Putamen (tissue), 1 donor: ENCODE measurements at regions not wholly inside any gene's neighbourhood (a gene's known extent, or its start where the extent isn't known, plus 50 kb on each side); places are given as distances from the start of the nearest gene placed in this dataset.

Experiments used
- DNase-seq: peaks from one replicate; pipeline ENCODE4 v3.0.0-alpha.2; 2016; ENCODE audit warnings: low spot score

DNA sequence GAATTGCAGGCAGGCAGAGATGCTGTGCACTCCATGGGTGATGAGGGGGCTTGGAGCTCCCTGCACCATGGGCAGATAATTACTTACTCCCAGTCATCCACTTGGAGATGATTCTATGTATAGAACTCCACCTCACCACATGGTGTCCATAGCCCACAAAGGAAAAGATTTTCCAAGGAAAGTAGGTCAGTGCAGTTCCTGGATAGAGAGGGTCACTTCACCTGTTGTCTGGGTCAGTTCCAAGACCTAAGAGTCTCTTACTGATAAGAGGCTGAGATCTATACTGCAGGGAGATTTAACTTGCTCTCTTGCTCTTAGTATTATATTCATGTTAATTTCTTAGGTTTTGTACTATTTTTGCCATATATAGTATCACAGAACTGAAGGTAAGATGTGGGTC is 113.9 kb upstream of the BRINP1 start:
- DNase-seq = no peak

DNA sequence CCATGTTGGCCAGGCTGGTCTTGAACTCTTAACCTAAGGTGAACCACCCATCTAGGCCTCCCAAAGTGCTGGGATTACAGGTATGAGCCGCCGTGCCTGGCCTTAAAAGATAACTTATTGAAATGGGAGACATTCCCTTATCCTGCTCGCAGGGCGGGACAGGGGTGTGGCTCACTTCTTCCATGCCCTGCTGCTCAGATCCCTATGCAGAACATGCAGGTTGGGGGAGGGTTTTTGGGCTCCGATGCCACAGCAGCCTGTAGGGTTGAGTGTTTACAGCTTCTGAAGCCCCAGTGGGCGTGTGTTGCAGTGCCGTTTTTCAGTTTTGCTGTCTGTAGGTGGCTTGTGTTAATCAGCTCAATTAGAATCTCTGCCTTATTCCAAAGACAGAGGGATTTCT is 108.0 kb upstream of the BRINP1 start:
- DNase-seq = no peak

DNA sequence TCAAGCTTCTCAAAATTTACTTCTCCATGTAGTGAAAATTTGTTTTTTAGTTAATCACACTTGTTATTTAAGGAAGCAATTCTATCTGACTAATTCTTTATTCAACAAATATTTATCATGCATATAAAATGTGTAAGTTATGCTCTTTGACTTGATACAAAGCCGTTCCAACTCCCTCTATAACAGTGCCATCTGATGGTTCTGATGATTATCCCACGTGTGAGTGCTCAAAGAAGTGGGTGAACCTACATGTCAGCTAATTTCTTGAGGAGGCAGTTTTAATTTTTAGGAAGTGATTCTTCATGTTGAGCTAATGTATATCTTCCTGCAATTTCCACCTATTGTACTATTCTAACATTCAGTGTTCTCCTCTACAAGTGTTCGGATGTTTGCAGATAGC is 88.8 kb upstream of the BRINP1 start:
- DNase-seq = peak; percentile 23

DNA sequence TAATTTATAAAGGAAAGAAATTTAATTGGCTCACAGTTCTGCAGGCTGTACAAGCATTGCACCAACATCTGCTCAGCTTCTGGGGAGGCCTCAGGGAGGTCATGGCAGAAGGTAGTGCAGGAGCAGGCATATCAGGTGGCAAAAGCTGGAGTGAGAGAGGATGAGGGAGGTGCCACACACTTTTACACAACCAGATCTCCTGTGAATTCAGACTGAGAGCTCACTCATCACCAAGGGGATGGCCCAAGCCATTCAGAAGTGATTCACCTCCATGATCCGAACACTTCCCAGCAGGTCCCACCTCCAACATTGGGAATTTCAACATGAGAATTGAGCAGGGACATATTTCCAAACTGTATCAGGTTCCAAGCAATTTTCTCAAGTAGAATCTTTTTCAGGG is 84.7 kb upstream of the BRINP1 start:
- DNase-seq = no peak

GRCh38 chr9:119453490-119453911 is 84.3 kb upstream of the BRINP1 start:
- no peak for DNase-seq

GRCh38 chr9:119451426-119451825 is 82.2 kb upstream of the BRINP1 start:
- DNase-seq = no peak

- no peak for DNase-seq
Measured at GRCh38 chr9:119443179-119443578, 73.9 kb upstream of the BRINP1 start.

GRCh38 chr9:119441832-119442231 is 72.6 kb upstream of the BRINP1 start:
- DNase-seq = no peak

- DNase-seq = no peak
Measured at GRCh38 chr9:119441338-119441737, 72.1 kb upstream of the BRINP1 start.

GRCh38 chr9:119436261-119436660 is 67.0 kb upstream of the BRINP1 start:
- no peak for DNase-seq

- DNase-seq = no peak
Measured at GRCh38 chr9:119435076-119435475, 65.8 kb upstream of the BRINP1 start.

DNA sequence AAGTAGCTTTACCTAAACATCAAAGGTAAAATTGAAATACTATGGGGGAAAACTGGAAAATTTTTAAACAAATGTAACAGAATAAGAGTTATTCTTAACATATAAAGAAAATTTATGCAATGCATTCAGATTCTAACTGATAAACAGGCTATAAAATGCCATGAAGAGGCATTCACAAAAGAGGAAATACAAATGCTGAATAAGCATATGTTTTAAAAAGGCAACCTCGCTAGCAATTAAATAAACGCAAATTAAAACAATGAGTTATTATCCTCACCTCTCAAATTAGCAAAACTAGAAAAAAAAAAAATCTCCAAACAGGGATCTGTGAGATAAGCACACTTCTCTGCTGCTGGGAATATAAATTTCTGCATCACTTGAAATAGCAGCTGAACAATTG is 63.2 kb upstream of the BRINP1 start:
- DNase-seq = no peak

- no peak for DNase-seq
Measured at GRCh38 chr9:119429302-119429701, 60.1 kb upstream of the BRINP1 start.

DNA sequence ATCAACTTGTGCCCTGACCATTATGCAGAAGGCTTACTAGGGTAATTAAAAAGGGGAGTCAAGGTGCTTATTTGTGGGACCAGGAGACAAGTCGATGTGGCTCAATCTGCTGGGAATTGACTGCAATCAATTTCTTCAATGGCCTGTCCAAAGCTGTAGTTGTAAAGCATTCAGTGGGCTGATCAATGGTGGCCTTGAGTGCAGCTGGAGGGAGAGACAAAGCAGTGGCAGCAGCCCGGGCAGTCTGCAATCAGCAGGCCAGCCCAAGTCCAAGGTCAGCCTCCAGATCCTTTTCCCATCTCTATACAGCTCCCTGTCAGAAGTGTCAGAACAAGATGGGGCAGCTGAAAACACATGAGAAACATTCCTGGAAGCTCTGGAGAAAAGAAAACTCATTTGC is 51.0 kb upstream of the BRINP1 start:
- DNase-seq = no peak
